Esophagus squamous epithelium (tissue), 5 donors: ENCODE measurements at regions not wholly inside any gene's neighbourhood (a gene's known extent, or its start where the extent isn't known, plus 50 kb on each side); places are given as distances from the start of the nearest gene placed in this dataset.
"Not testable (repeated sequence)": the region's sequence is repeated elsewhere in the genome, so short reads cannot be mapped to it uniquely, and the experiment has no call there.

Source experiments
- DNase-seq: peaks from one replicate; lab custom pipeline; 2025; lab: John Stamatoyannopoulos, UW
- H3K27ac ChIP-seq, 4 donors: fragments of 200-600 bp; sonication (generic); one replicate each; pipeline ENCODE4 v1.5.1; 2016 to 2019; ENCODE audit warnings: mild to moderate bottlenecking in 1 of 4
- H3K27me3 ChIP-seq, 4 donors: fragments of 200-600 bp; sonication (generic); 1 replicate in 3 of 4; 2 replicates in 1 of 4; pipeline versions ENCODE4 v1.5.1 to v1.6.0; 2017 to 2021; ENCODE audit warnings: antibody characterized with exemption in 1 of 4
- H3K36me3 ChIP-seq, 3 donors: fragments of 200-600 bp; sonication (generic); one replicate each; pipeline ENCODE4 v1.5.1; 2016 to 2019
- H3K4me1 ChIP-seq, 3 donors: fragments of 200-600 bp; sonication (generic); one replicate each; pipeline ENCODE4 v1.5.1; 2017 to 2019
- H3K4me3 ChIP-seq, 4 donors: fragments of 200-600 bp; sonication (generic); 1 replicate in 3 of 4; 2 replicates in 1 of 4; pipeline ENCODE4 v1.5.1; 2016 to 2019; ENCODE audit warnings: mild to moderate bottlenecking in 2 of 4, moderate library complexity in 1 of 4
- H3K9me3 ChIP-seq, 3 donors: fragments of 200-600 bp; sonication (generic); one replicate each; pipeline ENCODE4 v1.5.1; 2016 to 2019
- WGBS, 2 donors: methylation state at CpG; one replicate each; pipeline ENCODE4 v1.1.5; 2018; 5-methylcytosine and 5-hydroxymethylcytosine counted together
- intact Hi-C: fragments of 100-400 bp; cut with DNase I; formaldehyde crosslinking; loops from one replicate; pipeline ENCODE4 v1.15.0; 2022
- donor health status: DM: yes; HTN: yes; CAD: no.

- intact Hi-C loops, H3K4me3 ChIP-seq, H3K27me3 ChIP-seq, H3K27ac ChIP-seq, H3K9me3 ChIP-seq, DNase-seq, H3K36me3 ChIP-seq: not testable (repeated sequence)
- WGBS, 2 donors, result 62% methylated on average over 15 of the region's 15 CpGs
- H3K4me1 ChIP-seq, result peaks cover 0 to 14% (median 0%) of the 10 kb centered on the region in 3 donors
Measured at GRCh38 chr11:3514635-3515424, 127.0 kb downstream of the ART5 start.

DNA sequence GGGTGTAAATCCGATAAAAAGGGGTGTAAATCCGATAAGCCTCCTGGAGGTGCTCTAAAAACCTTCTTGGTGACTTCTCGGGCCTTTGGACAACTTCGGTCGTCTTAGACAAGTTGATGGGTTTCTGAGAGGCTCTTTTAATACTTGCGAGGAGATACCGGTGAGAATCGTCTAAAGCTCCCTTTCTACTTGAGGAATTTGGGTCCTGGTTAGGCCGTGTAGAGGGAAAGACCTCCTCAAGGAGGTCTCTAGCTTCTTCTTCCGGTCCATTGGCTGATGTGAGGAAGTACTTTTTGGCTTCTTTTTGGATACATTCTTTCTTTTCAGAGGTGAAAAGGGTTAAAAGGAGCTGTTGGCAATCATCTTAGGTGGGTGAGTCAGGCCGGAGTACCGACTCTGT is 128.5 kb downstream of the ART5 start:
- H3K9me3 ChIP-seq, H3K27me3 ChIP-seq, H3K4me3 ChIP-seq, H3K36me3 ChIP-seq, intact Hi-C loops, H3K27ac ChIP-seq, DNase-seq: not testable (repeated sequence)
- WGBS, 2 donors, result 88 to 92% methylated on average over 10 of the region's 12 CpGs
- H3K4me1 ChIP-seq, result peaks cover 0 to 14% (median 0%) of the 10 kb centered on the region in 3 donors

DNA sequence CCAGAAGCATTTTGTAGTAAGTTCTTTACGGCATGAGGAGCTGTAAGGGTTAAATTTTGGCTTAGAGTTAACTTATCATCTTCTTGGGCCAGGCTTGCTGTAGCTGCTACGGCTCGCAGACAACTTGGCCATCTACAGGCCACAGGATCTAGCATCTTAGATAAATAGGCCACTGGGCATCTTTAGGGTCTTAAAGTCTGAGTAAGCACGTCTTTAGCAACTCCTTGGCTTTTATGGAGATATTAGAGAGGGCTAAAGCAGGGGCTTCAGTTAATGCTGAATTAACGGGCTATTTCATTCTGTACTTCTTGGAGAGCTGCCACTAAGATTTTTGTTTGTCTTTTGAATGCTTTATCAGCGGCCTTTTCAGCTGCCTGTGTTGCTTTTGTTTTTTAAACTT is 129.0 kb downstream of the ART5 start:
- H3K4me3 ChIP-seq, H3K9me3 ChIP-seq, DNase-seq, H3K27ac ChIP-seq, H3K27me3 ChIP-seq, intact Hi-C loops, H3K36me3 ChIP-seq: not testable (repeated sequence)
- H3K4me1 ChIP-seq, result peaks cover 0 to 14% (median 0%) of the 10 kb centered on the region in 3 donors
- WGBS, 2 donors, result 43 to 50% methylated on average over 4 to 6 of the region's 6 CpGs

DNA sequence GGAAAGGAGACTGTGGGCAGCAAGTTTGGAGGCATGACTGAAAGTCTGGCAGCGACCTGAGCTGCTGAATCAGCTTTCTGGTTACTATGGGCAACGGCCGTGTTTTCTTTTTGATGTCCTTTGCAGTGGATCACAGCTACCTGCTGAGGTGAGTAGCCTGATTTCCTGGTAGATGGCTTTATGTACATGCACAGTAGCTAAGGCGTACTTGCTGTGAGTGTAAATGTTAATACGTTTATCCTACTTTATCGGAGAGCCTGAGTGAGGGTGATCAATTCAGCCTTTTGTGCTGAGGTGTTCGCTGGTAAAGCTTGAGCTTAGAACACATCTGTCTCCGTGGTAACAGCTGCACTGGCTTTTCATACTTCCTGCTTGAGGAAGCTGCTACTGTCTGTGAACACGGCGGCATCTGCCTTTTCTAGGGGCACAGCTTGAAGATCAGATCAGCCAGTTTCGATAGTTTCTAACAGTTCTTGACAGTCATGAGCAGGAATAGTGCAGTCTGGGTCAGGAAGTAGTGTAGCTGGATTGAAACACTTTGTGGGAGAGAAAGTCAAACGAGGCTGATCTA is 129.6 kb downstream of the ART5 start:
- 11 to 18% methylated on average over 10 to 12 of the region's 12 CpGs for WGBS, 2 donors
- Histone ChIP-seq H3K4me3 (peak overlapping the region in 1 of 4 donors; percentile 8), H3K4me1 (peaks cover 0 to 14% (median 0%) of the 10 kb centered on the region in 3 donors)
- DNase-seq, intact Hi-C loops, H3K27ac ChIP-seq, H3K27me3 ChIP-seq, H3K9me3 ChIP-seq, H3K36me3 ChIP-seq: not testable (repeated sequence)

GRCh38 chr11:3511416-3512132 is 130.2 kb downstream of the ART5 start:
- WGBS, 2 donors, result 27 to 47% methylated on average over 8 of the region's 8 CpGs
- H3K27ac ChIP-seq, H3K27me3 ChIP-seq, H3K36me3 ChIP-seq, intact Hi-C loops, H3K9me3 ChIP-seq, DNase-seq: not testable (repeated sequence)
- H3K4me1 ChIP-seq, result peaks cover 0 to 14% (median 0%) of the 10 kb centered on the region in 3 donors
- peak overlapping the region in 1 of 4 donors; percentile 8 for H3K4me3 ChIP-seq

DNA sequence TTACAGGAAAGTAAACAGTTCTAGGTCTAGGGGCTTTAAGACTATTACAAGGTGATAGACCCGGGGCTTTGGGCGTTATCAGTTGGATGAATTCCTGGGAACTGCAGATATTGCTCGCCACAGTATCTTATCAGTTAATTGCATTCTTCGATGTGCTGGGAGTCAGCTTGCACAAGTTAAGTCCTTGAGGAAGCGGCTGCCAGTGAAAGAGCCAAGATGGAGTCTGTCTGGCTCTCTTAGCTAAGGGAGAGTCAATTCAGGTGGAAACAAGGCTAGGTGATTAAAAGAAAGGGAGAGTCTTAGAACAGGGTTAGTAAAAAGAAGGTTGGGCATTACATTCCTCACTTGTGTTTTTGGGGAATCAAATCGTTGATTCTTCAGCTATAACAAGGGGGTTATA is 130.6 kb upstream of the ZNF195 start:
- H3K36me3 ChIP-seq, H3K27ac ChIP-seq, H3K27me3 ChIP-seq, H3K9me3 ChIP-seq, intact Hi-C loops, DNase-seq, H3K4me3 ChIP-seq: not testable (repeated sequence)
- H3K4me1 ChIP-seq, result peaks cover 0 to 14% (median 0%) of the 10 kb centered on the region in 3 donors
- WGBS, 2 donors, result 63 to 71% methylated on average over 6 of the region's 6 CpGs

DNA sequence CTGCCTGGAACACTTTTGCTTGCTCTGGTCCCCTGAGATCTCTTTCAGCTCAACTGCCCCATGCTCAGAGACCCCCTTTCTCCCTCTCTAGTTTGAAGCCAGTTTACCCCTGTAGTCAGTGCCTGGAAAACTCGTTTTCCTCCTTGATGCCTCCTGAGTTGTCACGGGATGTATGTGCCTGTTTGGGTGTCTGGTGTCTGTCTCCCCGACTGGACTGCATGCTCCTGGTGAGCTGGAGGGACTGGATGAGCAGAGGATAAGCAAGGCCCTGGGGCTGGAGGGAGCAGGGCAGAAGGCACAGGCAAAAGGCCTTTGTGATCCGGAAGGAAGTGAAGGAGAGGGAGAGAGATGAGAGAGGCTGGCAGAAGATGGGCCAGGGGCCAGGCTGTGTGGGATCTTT is 120.3 kb upstream of the ZNF195 start:
- H3K9me3 ChIP-seq, H3K4me3 ChIP-seq, intact Hi-C loops, DNase-seq, H3K27me3 ChIP-seq, H3K36me3 ChIP-seq, H3K27ac ChIP-seq, H3K4me1 ChIP-seq: not testable (repeated sequence)
- 10 to 26% methylated on average over 1 to 2 of the region's 4 CpGs for WGBS, 2 donors

- H3K27ac ChIP-seq, H3K4me3 ChIP-seq, H3K36me3 ChIP-seq, H3K27me3 ChIP-seq, intact Hi-C loops, H3K9me3 ChIP-seq, H3K4me1 ChIP-seq, DNase-seq: not testable (repeated sequence)
- no CpG with 5 or more reads among the region's 4 CpGs for WGBS, 2 donors
Measured at GRCh38 chr11:3498356-3498755, 119.4 kb upstream of the ZNF195 start.

DNA sequence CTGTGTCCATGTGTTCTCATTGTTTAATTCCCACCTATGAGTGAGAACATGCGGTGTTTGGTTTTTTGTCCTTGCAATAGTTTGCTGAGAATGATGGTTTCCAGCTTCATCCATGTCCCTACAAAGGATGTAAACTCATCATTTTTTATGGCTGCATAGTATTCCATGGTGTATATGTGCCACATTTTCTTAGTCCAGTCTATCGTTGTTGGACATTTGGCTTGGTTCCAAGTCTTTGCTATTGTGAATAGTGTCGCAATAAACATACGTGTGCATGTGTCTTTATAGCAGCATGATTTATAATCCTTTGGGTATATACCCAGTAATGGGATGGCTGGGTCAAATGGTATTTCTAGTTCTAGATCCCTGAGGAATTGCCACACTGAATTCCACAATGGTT is 114.2 kb upstream of the ZNF195 start:
- H3K27ac ChIP-seq, DNase-seq, H3K27me3 ChIP-seq, H3K4me1 ChIP-seq, H3K36me3 ChIP-seq, H3K4me3 ChIP-seq, intact Hi-C loops, H3K9me3 ChIP-seq: not testable (repeated sequence)
- 67% methylated on average over 3 of the region's 4 CpGs; no CpG with 5 or more reads in 1 of the 2 donors for whole genome bisulfite sequencing, 2 donors
